ENCODE measurements at regions not wholly inside any gene's neighbourhood (a gene's known extent, or its start where the extent isn't known, plus 50 kb on each side); places are given as distances from the start of the nearest gene placed in this dataset.

DNA sequence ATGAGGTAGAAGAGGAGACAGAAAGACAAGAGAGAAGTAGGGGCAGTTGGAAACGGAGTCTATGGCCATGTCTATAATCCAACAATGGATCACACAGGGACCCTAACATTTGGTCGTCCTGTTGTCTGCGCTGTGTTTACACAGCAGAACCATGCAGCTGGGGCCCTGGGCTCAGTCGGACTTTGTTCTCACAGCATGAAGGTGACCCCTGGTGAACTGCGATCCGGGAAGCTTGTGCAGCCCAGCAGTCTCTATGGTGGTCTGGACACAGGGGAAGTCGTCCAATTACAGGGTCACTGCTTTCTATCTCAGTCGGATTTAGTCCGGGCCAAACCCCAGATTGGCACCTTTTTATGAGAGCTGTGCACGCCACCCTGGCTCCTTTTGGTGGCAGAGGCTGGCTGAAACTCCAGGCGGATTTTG lies 153.6 kb downstream of the FOXA2 start:
- TF ChIP-seq, protein P1, sequence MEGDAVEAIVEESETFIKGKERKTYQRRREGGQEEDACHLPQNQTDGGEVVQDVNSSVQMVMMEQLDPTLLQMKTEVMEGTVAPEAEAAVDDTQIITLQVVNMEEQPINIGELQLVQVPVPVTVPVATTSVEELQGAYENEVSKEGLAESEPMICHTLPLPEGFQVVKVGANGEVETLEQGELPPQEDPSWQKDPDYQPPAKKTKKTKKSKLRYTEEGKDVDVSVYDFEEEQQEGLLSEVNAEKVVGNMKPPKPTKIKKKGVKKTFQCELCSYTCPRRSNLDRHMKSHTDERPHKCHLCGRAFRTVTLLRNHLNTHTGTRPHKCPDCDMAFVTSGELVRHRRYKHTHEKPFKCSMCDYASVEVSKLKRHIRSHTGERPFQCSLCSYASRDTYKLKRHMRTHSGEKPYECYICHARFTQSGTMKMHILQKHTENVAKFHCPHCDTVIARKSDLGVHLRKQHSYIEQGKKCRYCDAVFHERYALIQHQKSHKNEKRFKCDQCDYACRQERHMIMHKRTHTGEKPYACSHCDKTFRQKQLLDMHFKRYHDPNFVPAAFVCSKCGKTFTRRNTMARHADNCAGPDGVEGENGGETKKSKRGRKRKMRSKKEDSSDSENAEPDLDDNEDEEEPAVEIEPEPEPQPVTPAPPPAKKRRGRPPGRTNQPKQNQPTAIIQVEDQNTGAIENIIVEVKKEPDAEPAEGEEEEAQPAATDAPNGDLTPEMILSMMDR (conservative IDR thresholded peaks at IDR 0.05) = no peak
- no peak for TF ChIP-seq EZH2 (IDR thresholded peaks at IDR 0.05; ENCODE audit: low read depth)
